GM19023 (cell line): ENCODE measurements at regions not wholly inside any gene's neighbourhood (a gene's known extent, or its start where the extent isn't known, plus 50 kb on each side); places are given as distances from the start of the nearest gene placed in this dataset.

ENCODE experiments used
- ATAC-seq: cut with Tn5 transposase; IDR thresholded peaks from one replicate; pipeline ENCODE4 v1.9.1; 2021; ENCODE audit warnings: mild to moderate bottlenecking, moderate library complexity; ENCODE audit not compliant: unreplicated experiment

DNA sequence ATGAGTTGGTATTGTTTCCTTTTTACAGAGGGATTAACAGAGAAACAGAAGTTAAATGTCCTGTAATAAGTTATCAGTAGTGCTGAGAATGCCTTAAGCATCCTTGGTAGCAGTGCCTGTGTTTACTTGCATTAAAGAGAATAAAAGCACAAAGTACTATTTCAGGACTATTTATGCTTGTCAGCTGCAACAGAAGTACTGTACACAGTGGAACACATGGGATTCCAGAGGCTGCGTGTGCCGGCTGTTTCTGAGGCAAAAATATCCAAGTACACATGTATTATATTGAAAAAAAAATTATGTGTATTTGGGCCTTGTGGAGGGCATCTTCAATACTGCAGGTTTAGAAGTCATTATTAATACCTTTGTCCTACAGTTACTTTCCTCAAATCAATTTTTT is 58.2 kb upstream of the ACTBL2 start:
- ATAC-seq: no peak

DNA sequence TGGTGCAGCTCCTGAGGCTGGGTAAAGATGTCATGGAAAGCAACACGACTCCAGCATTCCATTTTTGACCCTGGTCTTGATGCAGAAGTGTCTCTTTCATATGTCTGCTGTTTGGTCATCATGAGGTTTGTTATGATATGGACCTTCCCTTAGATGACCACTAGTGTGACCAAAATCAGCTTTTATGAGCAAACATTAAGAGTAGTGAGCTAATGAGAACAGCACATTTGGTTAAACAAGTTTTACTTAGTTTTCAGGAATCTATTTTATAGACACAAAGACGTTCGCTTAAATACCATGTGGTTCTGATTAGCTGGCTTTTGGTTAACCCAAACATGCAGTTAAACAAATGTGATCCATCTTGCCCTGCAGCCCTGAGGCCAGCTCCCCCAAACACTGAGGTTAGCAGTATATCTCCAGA is 56.7 kb upstream of the ACTBL2 start:
- no peak for ATAC-seq

DNA sequence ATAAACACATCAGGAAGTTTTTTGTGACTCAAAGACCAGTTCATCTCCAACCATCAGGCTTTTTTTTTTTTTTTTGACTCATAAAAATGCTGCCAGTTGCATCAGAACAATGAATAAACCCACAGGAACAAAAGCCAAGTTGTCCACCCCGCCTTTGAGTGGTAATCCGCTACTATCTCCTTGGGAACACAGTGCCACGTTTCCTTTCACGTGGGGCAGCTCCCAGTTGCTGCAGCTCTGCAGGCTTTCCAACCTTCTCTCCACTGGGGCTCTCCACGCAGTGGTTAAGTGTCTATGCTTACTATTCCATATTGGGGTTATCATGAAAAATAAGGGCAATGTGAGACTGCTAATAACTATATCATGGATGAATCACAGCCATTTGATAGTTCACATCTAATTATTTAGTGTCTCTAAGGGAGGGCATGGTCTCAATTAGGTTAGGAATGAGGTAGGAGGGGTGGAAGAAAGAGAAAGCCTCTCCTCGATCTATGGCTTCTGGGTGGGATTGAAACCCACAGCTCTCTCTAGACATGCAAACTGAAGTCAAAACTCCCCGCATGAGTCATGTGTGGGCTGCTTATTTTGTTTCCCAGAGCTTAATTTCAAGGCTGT is 55.8 kb upstream of the ACTBL2 start:
- ATAC-seq: no peak

DNA sequence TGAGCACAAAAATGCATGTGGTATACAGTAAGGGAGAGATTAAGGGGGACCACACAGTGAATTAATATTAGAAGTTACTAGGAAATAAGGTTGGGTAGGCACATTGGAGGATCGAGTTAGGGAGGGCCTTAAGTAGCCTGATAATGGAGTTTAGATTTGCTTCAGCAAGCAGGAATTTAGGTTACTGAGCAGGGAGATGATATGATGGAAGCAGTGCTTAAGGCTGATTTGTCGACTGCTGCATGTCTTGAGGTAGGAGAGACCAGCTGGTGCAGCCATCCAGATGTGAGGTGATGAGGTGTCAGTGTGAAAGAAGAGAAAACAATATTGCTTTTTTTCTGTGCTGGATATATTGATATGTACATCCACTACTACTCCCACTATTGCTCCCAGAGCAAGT is 55.2 kb upstream of the ACTBL2 start:
- no peak for ATAC-seq

DNA sequence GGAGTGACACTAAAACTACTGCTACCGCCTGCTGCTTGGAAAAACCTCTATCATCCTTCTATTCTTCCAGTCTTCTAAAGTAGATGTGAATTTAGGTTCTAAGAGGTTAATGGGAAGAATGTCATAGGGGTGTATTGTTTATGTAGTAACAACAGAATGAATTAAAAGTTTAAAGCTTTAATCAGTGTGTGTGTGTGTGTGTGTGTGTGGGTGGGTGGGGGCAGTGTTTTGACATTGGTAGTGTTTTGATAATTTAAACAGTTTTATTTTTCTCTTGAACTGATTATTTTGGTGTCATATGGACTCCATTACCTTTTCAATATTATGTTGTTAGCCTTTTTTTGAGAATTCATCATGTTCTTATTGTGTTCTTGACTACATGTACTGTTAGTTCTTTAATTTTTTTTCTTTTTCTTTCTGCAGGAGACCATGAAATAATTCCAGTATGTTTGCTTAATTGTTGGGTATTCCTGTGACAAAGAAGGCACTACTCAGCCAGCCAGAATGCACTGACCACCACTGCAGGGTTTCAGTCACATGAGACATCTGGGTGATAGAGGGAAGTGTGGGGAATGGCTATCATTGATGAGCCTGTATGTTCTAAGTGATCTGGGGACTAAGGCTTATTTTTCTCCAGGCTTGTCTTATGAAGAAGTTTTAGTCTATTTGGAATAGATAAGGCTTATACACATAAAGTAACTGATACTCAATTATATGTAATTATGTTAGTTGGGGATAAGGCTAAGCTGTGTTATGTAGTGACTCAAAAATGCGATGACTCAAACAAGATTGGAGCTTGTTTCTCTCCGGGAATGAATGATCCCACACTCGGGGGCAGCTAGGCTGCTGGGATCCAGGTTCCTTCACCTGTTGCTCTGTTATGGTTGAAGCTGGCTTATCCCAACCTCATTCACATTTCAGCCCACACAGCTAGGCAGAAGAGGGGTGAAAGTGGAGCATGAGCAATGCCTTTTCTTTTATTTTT is 50.2 kb upstream of the ACTBL2 start:
- no peak for ATAC-seq
